Osteoblast (primary cell): ENCODE measurements at regions not wholly inside any gene's neighbourhood (a gene's known extent, or its start where the extent isn't known, plus 50 kb on each side); places are given as distances from the start of the nearest gene placed in this dataset.

ENCODE experiments used
- DNase-seq: peaks from one replicate; pipeline ENCODE4 v3.0.0; 2011; ENCODE audit warnings: low spot score, mixed read lengths; ENCODE audit not compliant: insufficient read length; ENCODE audit errors: missing footprints
- H2AFZ ChIP-seq: 2 replicates; pipeline ENCODE4 v1.6.0; 2011; ENCODE audit warnings: mild to moderate bottlenecking, low read length
- H3K27ac ChIP-seq: 2 replicates; pipeline ENCODE4 v1.5.1; 2011; ENCODE audit warnings: mild to moderate bottlenecking, low read depth, low read length, moderate library complexity
- H3K27me3 ChIP-seq: 2 replicates; pipeline ENCODE4 v1.6.0; 2012; ENCODE audit warnings: mild to moderate bottlenecking, control low read depth, inconsistent platforms, low read length, moderate library complexity; ENCODE audit not compliant: insufficient read depth
- H3K36me3 ChIP-seq: 2 replicates; pipeline ENCODE4 v1.5.1; 2011; ENCODE audit warnings: mild to moderate bottlenecking, low read length, control low read depth, moderate library complexity; ENCODE audit not compliant: insufficient read depth
- H3K4me1 ChIP-seq: 2 replicates; pipeline ENCODE4 v1.5.1; 2011; ENCODE audit warnings: mild to moderate bottlenecking, low read length, control low read depth, moderate library complexity; ENCODE audit not compliant: insufficient read depth
- H3K4me2 ChIP-seq: 2 replicates; pipeline ENCODE4 v1.6.0; 2011; ENCODE audit warnings: mild to moderate bottlenecking, low read length; ENCODE audit not compliant: insufficient read depth
- H3K4me3 ChIP-seq: fragments of 200-600 bp; sonication (generic); 3 replicates; pipeline ENCODE4 v1.5.1; 2012; ENCODE audit warnings: mild to moderate bottlenecking, low read length, inconsistent platforms; ENCODE audit not compliant: insufficient read depth
- H3K79me2 ChIP-seq: 2 replicates; pipeline ENCODE4 v1.6.0; 2012; ENCODE audit warnings: mild to moderate bottlenecking, low read length, control low read depth, inconsistent platforms; ENCODE audit not compliant: insufficient read depth
- H3K9me3 ChIP-seq: 2 replicates; pipeline ENCODE4 v1.5.1; 2011; ENCODE audit warnings: low read depth, low read length, control low read depth
- H4K20me1 ChIP-seq: 2 replicates; pipeline ENCODE4 v1.6.0; 2012; ENCODE audit warnings: mild to moderate bottlenecking, low read length, control low read depth; ENCODE audit not compliant: insufficient read depth
- TF ChIP-seq, protein P1 (sequence below): IDR thresholded peaks from 2 replicates; pipeline ENCODE4 v1.5.1; 2011; ENCODE audit warnings: mild to moderate bottlenecking, low read depth, low read length, moderate library complexity; ENCODE audit errors: extremely low read depth

DNA sequence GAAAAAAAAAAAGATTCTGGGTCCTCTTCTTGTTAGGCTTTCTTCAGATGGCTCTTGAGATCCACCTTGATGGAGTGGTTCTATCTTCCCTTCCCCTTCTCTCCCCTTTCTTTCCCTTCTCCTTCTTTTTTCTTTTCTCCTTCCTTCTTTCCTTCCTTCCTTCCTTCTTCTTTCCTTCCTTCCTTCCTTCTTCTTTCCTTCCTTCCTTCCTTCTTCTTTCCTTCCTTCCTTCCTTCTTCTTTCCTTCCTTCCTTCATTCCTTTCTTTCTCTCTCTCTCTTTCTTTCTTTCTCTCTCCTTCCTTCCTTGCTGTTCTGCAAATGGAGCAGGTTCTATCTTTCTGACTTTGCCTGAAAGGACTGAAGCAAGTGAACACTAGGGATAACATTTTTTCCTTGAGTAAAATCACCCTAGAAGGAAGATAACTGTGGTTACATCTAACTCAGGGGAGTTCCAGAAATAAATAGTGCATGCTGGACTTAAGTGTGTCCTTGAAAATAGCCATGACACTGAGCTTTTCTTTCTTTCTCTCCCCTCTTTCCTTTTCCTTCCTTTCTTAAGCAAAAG, 68.8 kb upstream of the SEC14L1 start:
- Histone ChIP-seq H3K27me3 (peaks cover 34% of the 10 kb centered on the region), H3K4me3 (no peak overlapping the region), H3K36me3 (no peaks in the 10 kb centered on the region), H3K79me2 (no peaks in the 10 kb centered on the region), H3K9me3 (no peaks in the 10 kb centered on the region), H4K20me1 (no peaks in the 10 kb centered on the region), H3K4me2 (no peak overlapping the region), H2AFZ (no peak overlapping the region), H3K27ac (no peak overlapping the region), H3K4me1 (no peaks in the 10 kb centered on the region)
- TF ChIP-seq, protein P1, sequence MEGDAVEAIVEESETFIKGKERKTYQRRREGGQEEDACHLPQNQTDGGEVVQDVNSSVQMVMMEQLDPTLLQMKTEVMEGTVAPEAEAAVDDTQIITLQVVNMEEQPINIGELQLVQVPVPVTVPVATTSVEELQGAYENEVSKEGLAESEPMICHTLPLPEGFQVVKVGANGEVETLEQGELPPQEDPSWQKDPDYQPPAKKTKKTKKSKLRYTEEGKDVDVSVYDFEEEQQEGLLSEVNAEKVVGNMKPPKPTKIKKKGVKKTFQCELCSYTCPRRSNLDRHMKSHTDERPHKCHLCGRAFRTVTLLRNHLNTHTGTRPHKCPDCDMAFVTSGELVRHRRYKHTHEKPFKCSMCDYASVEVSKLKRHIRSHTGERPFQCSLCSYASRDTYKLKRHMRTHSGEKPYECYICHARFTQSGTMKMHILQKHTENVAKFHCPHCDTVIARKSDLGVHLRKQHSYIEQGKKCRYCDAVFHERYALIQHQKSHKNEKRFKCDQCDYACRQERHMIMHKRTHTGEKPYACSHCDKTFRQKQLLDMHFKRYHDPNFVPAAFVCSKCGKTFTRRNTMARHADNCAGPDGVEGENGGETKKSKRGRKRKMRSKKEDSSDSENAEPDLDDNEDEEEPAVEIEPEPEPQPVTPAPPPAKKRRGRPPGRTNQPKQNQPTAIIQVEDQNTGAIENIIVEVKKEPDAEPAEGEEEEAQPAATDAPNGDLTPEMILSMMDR, result no peak
- no peak for DNase-seq

DNA sequence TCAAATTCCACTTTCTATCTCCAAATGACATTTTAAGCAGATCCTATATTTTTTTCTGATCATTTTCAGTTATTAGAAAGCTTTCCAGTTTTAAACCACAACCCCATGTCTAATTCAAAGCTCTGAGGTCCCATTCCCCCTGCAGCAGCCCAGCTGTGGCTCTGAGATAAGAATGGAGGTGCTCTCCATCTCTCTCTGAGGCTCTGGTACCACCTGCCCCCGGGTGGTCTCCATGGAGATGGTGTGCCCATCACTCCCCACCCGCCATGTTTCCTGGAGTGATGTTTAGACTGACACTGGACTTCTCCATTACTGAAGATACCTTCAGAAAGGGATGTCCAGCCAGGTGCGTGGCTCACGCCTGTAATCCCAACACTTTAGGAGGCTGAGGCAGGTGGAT, 68.1 kb upstream of the SEC14L1 start:
- Histone ChIP-seq H3K4me1 (no peaks in the 10 kb centered on the region), H3K27ac (no peak overlapping the region), H3K27me3 (peaks cover 34% of the 10 kb centered on the region), H3K4me2 (no peak overlapping the region), H3K9me3 (no peaks in the 10 kb centered on the region), H2AFZ (no peak overlapping the region), H3K36me3 (no peaks in the 10 kb centered on the region), H3K79me2 (no peaks in the 10 kb centered on the region), H4K20me1 (no peaks in the 10 kb centered on the region), H3K4me3 (no peak overlapping the region)
- DNase-seq, result no peak
- TF ChIP-seq, protein P1, result no peak

DNA sequence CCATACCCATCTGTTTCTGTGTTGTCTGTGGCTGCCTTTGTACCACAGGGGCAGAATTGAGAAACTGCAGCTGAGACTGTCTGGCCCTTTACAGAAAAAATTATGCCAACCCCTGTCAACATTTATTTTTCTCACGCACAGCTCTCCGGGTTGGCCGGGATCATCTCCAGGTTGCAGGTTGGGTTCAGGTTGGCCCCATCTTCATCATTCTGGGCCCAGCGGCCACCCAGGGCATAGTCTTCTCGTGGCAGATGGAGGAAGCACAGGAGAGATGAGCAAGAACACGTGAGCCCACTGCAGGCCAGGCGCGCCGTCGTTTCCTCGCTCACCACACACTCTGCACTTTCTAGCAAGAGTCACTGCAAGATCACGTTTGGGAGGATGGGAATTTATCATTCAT, 66.1 kb upstream of the SEC14L1 start:
- H3K4me3 ChIP-seq, result no peak overlapping the region
- H2AFZ ChIP-seq, result no peak overlapping the region
- H3K27me3 ChIP-seq, result peaks cover 27% of the 10 kb centered on the region
- TF ChIP-seq, protein P1, result no peak
- H3K36me3 ChIP-seq, result no peaks in the 10 kb centered on the region
- no peaks in the 10 kb centered on the region for H3K4me1 ChIP-seq
- H3K27ac ChIP-seq, result no peak overlapping the region
- DNase-seq, result no peak
- H3K79me2 ChIP-seq, result no peaks in the 10 kb centered on the region
- H3K4me2 ChIP-seq, result no peak overlapping the region
- no peaks in the 10 kb centered on the region for H3K9me3 ChIP-seq
- H4K20me1 ChIP-seq, result no peaks in the 10 kb centered on the region

DNA sequence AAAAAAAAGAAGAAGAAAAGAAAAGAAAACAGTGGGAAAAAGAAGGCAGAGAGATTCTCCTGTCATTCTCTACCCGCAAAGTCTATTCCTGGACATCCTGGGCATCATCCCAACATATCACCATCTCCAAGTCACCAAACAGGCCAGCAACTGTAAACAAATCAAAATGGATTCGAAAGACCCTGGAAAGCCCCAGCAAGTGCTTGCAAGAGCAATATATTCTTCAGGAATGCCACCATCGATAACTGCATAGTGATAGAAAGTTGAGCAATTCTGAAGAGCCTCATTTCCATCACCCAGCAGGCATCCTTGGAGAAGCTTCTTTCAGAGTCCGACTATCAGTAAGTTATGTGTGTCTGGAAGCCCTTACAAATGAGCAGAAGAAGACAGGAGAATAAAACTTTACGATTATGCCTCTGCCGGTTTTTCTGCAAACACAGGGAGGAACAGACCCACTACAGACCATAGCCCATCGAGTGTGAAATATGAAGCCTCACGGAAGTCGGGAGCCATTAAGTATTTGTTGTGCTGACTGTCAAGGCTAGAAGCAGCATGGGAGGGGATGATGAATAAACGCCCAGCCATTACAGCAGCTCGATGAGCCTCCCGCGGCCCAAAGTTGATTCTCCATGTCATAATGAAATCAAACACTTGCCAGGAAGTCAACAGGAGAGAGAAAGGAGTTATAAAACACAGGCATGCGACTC, 64.5 kb upstream of the SEC14L1 start:
- Histone ChIP-seq H3K4me2 (peak overlapping the region; percentile 70), H3K4me1 (no peaks in the 10 kb centered on the region), H3K36me3 (no peaks in the 10 kb centered on the region), H3K79me2 (no peaks in the 10 kb centered on the region), H3K27me3 (peaks cover 27% of the 10 kb centered on the region), H3K27ac (no peak overlapping the region), H4K20me1 (no peaks in the 10 kb centered on the region), H3K9me3 (no peaks in the 10 kb centered on the region), H2AFZ (peak overlapping the region; percentile 86), H3K4me3 (peak overlapping the region; percentile 47)
- peak; percentile 74 for DNase-seq
- TF ChIP-seq, protein P1, result no peak
